HG02623 (cell line): ENCODE measurements at regions not wholly inside any gene's neighbourhood (a gene's known extent, or its start where the extent isn't known, plus 50 kb on each side); places are given as distances from the start of the nearest gene placed in this dataset.
"Not testable (repeated sequence)": the region's sequence is repeated elsewhere in the genome, so short reads cannot be mapped to it uniquely, and the experiment has no call there.

Experiments used
- ATAC-seq: cut with Tn5 transposase; IDR thresholded peaks from one replicate; pipeline ENCODE4 v1.9.1; 2021; ENCODE audit warnings: moderate library complexity; ENCODE audit not compliant: unreplicated experiment

- ATAC-seq, result no peak
Measured at GRCh38 chrX:2574271-2574670, 73.5 kb upstream of the DHRSX start.

DNA sequence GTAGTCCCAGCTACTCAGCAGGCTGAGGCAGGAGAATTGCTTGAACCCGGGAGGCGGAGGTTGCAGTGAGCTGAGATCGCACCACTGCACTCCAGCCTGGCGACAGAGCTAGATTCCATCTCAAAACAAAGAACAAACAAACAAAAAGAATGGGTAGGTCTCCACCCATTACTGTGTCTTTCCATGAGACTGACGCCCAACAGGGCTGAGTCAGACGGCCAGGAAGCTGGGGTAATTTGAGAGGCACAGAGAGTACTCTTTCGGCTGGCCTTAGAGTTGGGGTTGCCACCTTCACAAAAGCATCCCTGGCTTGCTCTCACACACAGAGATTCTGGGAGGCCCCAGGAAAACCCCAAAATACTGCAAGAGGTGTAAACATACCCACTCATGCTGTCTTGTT, 72.0 kb upstream of the DHRSX start:
- no peak for ATAC-seq

DNA sequence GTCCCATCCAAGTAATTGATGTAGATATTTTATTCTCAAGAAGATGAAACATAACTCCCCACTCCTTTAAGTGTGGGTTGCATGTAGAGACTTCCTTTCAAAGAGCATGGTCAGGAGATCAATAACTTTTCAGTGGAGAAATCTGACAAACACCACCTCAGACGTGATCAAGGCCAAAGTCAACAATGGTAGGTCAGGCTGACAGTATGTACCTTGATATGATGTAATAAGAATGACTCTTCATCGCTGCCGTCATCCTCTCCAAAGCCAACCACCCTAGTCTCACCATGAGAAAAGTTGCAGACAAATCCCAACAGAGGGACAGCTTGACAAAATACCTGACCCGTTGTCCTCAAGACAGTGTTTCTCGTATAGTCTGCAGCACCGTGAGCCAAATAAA, 67.3 kb upstream of the DHRSX start:
- ATAC-seq, result no peak

- ATAC-seq, result no peak
Measured at GRCh38 chrX:2566055-2566454, 65.3 kb upstream of the DHRSX start.

DNA sequence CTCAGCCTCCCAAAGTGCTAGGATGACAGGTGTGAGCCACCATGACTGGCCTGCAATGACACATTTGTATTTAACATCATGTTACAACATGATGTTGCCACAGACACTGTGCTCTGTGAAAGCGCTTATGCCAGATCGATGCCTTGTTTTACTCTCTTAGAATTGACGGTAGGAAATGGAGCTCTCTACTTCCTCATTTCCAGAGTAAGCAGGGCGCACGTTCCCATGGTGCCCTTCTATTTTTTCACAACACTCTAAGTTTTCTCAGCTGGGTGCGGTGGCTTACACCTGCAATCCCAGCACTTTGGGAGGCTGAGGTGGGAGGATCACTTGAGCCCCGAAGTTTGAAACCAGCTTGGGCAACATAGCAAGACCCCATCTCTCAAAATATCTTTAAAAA, 60.7 kb upstream of the DHRSX start:
- no peak for ATAC-seq

DNA sequence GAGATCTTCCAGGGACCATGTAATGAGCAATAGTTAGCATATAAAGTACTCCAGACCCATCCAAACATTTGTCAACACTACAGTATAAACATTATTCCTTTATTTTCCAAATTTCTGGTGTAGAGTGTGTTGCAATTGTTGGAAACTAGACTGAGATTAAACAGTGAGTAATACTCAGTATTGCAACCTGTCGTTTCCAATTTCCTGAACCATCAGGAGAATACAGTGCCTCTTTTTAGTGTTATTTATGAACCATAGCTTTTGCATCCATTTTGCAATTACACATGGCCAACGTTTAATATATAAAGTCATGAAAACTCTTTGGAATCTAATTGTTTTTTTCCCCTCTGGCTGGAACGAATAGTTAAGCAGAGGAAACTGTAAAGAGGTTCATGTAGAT, 58.3 kb upstream of the DHRSX start:
- no peak for ATAC-seq

- ATAC-seq, result no peak
Measured at GRCh38 chrX:2554891-2555290, 54.1 kb upstream of the DHRSX start.

GRCh38 chrX:2554066-2554465, 53.3 kb upstream of the DHRSX start:
- ATAC-seq, result not testable (repeated sequence)

DNA sequence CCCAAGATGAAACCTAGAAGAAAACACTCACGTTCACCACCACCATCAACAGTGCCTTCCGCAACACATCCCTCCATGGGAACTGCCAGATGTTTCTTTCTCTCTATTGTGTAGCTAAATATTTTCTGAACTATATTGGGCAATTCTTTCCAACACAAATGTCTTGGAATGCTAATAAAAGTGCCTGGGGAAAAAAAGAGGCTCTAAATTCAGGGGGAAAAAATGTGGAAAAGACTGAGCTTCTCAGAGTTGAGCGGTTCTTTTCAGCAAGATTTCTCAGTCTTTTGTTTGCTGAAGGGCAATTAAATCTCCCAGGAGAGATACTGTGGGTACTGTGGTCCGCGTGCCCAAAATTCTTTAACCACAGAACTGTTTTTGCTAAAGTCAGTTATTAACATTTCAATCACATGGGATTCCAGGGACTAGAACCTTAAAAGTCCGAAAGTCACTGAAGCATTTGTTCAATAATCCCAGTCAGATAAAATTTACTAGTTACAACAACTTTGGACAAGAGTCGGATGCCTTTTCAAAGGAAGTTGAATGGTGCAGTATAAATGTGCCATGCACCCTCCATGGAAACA, 51.9 kb upstream of the DHRSX start:
- no peak for ATAC-seq

DNA sequence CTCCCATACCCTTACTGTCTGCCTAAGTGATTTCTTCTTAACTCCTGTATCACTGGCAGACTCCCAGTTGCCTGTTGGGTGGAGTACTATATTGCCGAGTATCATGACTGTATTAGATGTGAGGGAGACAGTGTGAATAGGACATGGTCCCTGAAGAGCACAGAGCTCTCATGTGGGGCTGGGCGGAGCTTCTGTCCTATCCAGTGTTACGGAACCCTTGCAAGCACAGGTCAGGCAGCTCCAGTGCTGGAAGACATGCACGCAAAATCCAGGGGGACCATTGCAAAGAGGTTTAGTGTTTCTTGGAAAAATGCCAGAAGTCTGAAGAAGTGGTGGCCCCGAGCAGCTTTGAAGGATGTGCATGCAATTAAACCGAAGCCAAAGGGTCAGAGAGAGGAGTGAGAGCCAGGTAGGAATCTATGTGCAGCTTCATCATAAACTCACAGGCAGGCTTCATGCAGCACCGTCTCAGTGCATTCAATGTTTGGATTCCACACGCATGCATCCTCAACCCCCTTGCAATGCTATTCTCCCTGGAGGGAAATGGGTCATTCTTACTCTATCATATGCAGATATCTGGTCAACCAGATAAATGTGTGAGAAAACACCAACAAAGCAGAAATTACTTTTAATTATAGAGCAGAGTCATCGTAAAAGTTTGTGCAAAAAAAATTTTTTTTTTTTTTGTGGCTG, 49.7 kb upstream of the DHRSX start:
- ATAC-seq, result no peak
